RKO (cell line): ENCODE measurements at regions not wholly inside any gene's neighbourhood (a gene's known extent, or its start where the extent isn't known, plus 50 kb on each side); places are given as distances from the start of the nearest gene placed in this dataset.
A peak's percentile ranks its signal among the peaks of the same experiment; 100 is the strongest.

Experiments used
- DNase-seq: peaks from one replicate; pipeline ENCODE4 v3.0.0-alpha.2; 2016; ENCODE audit warnings: low spot score

DNA sequence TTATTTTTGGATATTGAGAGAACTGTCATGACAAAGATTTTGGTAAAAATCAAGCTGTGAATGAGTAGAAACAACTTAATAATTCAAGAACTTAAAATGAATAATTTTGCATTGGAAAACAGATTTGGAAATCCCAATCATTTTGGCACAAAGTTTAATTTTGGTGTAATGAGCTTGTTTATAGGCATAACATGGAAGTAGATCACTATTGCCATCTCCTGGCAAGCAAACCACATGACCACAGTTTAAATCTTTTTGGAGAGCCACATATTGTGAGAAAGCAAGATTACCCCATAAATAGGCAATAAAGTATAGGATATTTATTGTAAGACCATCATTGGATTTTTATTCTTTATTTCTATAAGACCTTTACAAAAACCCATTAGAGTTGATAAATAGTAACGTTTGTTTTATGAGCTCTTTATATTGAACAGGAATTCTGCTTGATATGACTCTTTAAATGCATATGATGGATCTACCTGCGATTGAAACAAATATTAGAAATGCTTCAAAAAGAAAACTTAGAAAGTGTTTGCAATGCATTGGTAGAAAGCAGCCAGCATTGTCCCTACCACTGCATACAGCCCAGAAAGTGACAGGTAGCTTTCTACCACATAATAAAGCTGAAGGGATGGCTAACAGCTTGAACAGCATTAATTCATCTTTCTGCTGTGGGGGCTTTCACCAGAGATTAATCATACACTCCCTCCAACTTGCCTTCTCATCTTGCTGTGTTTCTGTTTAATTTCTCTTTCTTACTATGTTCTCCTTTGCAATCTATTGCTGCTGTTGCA, 766.8 kb downstream of the TBL1XR1 start:
- DNase-seq = peak; percentile 65

DNA sequence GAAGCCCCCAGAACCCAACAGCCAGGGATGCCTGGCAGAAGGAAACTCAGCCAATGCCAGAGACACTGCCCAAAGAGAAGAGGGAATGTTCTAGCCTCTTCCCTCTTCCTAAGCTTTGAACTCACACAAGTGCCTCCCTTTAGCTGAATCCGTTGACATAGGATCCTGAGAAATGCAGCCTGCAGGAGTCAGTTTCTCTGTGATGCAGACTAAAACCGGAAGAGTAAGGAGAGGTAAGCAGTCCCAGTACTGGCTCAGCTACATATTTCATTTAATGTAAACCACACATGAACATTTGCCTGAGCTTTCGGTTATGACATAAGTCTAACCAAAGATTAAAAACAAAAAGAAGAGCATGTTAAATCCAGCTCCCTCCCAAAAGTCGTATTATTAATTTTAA, 768.7 kb downstream of the TBL1XR1 start:
- DNase-seq = no peak

DNA sequence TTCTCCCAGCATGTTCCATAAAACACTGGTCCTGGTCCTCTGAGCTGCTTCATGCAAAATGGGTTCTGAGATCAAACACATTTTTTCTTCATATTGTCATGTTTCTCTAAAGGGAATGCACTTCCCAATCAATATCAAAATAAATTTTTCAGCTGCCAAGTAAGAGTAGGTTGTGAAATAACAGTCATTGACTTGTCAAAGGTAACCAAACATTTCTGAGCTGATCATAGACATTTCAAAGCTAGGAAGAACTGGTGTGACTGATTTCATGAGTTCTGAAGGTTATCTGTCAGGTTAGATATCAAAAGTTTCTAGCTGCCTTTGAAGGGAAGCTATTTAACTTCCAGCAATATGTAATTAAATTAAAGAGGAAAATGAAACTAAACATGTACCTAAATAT, 770.9 kb downstream of the TBL1XR1 start:
- no peak for DNase-seq

DNA sequence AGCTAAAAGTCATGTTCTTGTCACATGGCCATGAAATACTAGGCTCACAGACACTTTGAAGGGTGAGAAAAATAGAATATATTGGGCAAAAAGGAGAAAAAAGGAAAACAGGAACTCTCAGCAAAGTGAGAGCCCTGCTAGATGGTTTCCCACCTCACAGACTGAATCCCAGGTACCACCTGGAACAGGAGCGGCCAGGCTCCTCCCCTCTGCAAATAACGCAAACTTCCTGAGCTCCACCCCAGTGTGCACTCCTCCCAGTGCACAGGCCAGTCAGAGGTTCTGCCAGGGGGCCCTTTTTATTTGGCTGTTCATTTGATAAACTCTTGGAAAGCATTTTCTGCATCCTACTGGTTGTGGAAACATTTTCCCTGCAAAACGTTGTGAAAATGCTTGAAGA, 780.4 kb downstream of the TBL1XR1 start:
- DNase-seq = no peak

DNA sequence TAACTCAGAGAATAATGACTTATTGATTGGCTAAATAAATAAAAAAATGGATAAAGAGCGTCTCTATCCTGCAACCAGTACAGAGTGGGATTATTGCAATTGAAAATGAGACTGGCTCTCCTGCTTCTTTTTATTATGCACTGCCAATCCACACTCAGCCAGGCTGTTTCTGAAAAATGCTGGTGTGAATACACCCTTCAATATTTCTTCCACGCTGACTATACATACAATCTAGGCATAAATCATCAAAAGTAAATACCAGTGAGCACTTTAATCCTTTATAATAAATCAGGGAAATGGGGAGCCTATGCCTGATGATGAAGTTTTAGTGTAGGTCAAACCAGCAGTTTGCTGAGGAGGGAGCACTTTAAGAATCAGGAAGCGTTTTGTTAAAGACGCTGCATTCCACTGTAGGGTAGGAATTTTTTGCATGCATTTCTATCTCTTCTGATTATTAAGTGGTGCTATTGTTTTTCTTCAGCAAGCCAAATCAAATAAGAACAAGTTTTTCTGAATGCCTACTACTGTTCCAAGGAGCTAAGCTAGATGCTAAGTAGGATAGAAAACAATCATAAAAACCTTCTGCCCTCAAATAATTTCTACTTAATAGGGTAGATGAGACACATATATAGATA, 781.5 kb downstream of the TBL1XR1 start:
- DNase-seq = no peak

DNA sequence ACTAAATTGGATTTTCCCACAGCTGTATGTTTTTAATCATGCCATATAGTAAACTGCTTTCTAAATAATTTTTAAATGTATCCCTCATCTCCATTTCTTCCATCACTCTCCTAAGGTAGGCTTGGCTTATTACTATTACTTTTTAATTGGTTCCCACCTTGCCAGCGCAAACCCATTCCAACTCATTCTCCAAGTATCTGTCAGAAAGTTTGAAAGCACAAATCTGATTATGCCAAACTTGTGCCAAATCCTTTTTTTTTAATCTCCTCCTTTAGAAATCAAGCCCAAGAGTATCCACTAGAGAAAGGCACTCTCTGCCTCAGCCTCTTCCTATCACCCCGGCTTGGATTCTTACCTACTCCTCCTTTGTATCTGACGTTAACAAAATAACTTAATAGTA, 784.5 kb downstream of the TBL1XR1 start:
- DNase-seq = no peak

DNA sequence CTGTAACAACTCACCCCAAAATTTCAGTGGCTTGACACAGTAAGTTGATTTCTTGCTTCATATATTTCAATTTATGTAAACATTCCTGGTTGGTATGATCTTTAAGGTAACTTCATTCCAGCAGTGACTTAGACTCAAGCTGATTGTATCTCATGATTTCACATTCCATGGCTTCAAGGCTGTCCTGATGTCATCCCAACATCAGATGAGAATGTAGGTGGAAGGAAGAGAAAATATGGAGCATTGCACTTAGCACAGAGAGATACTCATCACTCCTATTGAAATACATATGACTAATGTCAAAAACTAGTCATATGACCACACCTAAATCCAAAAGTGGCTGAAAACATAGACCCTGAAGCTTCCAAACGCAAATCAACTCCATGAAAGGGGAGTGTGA, 793.8 kb downstream of the TBL1XR1 start:
- DNase-seq = no peak

DNA sequence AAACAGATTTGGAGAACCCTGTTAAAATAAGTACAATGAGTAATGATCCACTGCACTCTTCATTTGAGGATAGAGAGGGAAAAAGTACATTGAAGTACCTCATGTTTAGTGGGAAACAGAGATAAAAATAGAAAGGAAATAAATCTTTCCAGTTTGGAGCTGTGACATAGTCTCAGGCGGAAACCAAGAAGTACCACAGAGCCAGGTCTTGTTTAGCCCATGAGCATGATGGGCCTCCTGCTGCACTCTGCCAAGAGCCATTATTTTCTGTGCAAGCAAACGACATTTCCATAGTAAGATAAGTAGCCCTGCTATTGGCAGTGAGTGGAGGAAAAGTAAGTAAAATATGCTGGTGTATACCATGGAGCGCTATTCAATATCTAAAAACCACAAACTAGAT, 796.1 kb downstream of the TBL1XR1 start:
- no peak for DNase-seq

DNA sequence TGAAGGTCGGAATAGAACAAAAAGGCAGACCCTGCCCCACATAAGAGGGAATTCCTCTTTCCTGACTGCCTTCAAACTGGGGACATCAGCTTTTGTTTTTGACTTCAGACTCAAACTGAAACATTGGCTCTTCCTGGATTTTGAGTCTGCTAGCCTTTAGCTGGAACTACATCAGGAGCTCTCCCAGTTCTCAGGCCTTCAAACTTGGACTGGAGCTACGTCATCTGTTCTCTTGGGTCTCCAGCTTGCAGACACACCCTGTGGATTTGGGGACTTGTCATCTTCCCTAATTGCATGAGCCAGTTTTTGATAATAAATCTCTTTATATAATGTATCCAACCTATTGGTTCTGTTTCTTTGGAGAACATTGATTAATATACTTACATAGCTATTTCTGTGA, 798.1 kb downstream of the TBL1XR1 start:
- no peak for DNase-seq

DNA sequence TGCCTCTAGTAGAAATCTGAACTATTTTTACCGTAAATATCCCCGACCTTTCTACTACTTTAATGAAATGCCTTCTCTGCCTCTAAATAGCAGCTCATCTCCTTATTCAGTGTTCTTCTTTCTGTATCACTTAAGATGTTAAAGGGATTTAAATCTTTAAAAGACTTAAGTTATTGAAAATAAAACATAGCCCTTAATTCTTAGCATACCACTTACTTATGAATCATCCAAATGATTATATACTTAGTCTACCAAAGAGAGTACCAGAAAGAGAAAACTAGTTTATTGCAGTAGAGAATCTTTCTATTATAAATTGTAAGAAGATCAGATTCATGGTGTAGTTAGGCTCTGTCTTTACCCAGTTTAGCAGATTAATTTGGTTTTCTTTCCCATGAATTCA, 802.0 kb downstream of the TBL1XR1 start:
- no peak for DNase-seq

DNA sequence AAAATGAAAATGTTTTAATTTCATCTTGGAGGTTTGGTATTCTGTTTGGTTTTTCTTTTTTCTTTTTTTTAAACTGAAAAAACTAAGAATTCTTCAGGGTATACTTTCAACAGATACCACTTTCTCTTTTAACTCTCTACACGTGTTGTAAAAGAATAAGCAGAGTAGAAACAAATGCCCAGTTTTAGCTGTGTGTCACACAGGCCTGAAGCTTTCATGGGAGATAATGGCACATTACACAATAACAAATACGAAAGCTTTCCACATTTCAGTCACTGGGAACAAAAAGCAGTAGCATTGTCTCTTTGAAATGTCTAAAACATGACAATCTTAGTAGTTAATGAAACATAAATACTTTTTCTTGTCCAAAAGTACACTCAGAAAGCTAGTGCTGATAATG, 818.5 kb downstream of the TBL1XR1 start:
- no peak for DNase-seq

DNA sequence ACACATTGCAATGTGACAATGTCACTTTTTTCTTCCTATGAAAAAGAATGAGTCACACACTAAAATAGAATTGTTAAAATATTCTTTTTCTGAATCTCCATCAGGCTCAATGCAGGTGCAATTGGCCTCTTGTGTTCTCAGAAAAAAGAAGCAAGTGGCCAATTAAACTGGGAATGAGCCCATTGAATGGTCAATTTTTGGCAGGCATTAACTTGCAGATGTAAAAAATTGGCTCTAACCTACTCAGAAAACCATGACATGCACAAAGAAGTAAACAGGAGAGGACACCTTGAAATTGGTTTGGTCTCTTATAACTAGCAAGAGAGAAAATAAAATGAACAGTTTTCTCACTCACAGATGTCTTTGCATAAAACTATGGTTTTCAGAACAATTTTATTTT, 820.8 kb downstream of the TBL1XR1 start:
- DNase-seq = no peak

DNA sequence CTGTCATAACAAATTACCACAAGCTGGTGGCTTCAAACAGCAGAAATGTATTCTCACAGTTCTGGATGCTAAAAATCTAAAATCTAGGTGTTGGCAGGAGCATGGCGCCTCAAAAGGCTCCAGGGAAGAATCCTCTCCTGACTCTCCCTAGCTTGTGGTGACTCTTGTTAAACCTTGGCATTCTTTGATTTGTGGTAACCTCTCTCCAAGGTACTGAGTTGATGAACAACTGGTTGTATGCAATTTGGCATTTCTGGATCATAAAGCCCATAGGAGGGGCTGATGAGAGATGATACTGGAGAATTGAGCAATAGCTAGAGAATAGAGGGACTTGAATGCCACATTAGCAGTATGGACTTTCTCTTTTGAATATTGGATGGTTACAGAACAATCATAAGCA, 821.8 kb downstream of the TBL1XR1 start:
- DNase-seq = no peak

DNA sequence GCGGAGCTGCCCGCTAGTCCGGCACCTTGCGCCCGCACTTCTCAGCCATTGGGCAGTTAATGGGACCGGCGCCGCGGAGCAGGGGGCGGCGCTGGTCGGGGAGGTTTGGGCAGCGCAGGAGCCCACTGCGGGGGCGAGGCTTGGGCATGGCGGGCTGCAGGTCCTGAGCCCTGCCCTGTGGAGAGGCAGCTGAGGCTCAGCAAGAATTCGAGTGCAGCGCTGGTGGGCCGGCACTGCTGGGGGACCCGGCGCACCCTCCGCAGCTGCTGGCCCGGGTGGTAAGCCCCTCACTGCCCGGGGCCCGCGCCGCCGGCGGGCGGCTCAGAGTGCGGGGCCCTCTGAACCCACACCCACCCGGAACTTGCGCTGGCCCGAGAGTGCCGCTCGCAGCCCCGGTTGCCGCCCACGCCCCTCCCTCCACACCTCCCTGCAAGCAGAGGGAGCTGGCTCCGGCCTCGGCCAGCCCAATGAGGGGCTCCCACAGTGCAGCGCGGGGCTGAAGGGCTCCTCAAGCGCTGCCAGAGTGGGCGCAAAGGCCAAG, 835.0 kb downstream of the TBL1XR1 start:
- no peak for DNase-seq

DNA sequence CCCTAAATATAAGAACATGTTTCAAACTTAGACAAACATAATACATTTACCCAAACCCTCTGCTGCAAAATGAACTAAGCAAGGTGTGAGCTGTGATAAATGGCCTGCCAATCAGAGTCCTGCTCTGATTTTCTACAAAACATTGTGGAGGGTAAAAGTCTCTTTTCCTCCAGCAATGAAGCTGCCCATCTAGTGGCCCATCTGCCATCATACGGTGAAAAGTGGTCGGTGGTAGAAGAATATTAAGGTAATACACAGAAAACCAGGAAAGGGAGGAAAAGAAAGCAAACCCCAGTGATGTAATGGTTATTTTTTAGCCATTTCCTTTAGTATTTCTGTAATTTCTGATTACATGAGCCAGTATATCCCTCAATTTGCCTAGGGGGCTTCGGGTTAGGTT, 838.1 kb downstream of the TBL1XR1 start:
- DNase-seq = no peak

DNA sequence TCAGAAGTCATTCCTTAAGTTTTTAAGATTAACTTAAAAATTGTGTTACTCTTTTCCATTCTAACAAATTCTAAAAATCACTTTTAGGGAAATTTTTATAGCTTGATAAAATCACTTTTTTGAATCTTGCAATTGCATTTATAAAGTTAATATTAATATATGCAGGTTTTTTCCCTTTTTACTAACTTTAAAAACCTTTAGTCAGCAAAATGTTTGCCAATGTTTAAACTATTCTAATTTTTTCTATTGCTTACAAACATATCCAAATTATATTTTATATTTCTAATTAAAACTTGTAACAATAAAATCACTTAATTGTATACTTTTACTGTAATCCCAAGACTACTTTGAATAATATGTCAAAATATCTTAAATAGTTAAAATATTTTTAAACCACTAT, 839.4 kb downstream of the TBL1XR1 start:
- DNase-seq = no peak

DNA sequence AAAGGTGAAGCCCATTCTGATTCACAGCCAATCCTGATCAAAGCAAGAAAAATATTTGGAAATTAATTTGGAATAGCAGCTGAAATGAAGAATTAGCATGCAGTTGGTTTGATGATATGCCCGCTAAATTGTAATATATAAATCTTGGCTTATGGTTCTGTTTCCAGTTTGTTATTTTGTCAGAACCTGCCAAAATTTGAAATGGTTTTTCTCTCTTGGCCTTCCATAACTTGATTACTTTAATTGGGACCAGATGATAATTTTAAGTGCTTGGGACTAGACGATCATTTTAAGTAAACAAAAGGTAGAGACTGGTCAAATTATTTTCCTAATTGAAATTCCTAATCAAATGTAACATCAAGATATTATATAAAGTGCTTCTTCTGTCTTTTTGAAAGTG, 842.4 kb downstream of the TBL1XR1 start:
- no peak for DNase-seq

DNA sequence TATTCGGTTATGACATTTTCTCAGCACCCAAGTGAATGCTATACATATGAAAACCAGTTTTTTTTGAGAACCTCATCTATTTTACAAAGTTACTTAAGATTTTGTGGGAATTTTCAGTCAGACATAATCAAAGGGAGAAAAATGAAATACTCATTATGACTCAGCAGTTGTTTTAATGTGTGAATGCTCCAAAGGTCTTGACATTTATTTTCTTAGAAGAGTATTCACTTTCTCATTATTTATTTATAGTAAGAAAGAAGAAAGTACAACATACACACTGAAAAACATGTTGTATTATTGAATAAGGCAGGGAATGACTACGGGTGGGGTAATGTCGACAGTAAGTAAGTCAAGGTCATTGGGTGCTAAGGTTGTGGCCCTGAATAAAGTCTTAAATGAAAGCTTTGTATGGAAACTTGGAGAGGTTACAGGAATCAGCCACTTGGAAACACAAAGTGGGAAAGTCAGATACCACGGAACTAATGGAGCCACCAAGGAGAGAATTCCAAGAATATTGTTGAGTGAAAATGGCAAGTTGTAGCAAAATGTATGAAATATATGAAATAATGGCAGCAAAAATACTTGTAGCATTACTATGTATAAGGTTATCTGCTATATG, 844.5 kb downstream of the TBL1XR1 start:
- no peak for DNase-seq

DNA sequence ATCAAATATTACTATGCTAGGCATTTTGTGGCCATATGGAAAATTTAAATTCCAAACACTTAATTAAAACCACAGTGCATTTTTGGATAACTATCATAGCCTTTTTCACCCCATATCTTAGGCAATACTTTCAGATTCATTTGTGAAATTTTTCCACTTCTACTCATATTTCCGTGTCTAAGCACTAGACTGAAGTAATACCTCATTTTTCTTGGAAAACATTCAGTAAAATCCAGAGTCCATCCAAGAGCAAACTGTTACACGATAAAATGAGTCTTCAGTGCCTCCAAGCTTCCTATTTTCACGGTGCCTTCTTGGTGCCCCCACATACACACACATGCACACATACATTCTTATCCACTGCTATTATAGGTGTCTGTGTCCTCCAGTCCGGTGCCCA, 845.9 kb downstream of the TBL1XR1 start:
- DNase-seq = no peak

DNA sequence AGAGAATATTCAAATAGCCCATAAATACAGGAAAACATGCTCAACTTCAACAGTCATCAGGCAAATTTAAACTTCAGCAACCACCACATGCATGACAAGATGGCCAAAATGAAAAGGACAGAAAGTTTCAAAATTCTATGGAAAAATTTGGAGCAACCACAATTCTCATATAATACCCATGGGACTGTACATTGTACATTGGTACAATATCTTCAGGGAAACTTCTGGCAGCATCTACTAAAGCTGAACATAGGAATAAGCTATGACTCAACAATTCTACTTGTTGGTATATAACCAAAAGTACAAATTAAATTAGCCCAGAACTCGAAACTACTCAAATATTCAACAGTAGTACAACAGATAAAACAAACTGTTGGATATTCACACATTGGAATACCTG, 847.6 kb downstream of the TBL1XR1 start:
- no peak for DNase-seq

DNA sequence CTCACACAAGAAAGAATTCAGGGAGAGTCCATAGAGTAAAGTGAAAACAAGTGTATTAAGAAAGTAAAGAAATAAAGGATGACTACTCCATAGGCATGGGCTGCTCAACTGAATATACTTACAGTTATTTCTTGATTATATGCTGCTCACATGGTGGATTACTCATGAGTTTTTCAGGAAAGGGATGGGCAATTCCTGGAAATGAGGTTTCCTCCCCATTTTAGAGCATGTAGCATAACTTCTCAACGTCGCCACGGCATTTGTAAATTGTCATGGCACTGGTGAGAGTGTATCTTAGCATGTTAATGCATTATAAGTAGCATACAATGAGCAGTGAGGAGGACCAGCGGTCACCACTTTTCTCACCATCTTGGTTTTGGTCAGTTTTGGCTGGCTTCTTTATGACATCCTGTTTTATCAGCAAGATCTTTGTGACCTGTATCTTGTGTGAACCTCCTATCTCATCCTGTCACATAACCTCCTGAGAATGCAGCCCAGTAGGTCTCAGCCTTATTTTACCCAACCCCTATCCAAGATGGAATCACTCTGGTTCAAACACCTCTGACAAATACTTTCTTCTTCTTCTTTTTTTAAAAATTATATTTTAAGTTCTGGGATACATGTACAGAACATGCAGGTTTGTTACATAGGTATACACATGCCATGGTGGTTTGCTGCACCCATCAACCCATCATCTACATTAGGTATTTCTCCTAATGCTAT, 849.7 kb downstream of the TBL1XR1 start:
- DNase-seq = no peak

DNA sequence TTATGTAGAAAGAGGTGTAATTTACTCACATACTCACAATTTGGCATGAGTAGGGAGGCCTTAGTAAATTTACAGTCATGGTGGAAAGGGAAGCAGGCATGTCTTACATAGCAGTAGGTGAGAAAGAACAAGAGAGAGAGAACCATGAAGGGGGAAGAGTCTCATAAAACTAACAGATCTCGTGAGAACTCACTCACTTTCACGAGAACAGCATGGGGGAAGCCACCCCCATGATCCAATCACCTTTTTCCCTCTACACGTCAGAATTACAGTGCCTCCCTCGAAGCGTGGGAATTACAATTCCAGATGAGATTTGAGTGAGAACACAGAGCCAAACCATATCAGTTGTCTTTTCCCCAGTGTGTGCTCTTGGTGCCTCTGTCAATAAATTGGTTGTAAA, 855.3 kb downstream of the TBL1XR1 start:
- DNase-seq = no peak

DNA sequence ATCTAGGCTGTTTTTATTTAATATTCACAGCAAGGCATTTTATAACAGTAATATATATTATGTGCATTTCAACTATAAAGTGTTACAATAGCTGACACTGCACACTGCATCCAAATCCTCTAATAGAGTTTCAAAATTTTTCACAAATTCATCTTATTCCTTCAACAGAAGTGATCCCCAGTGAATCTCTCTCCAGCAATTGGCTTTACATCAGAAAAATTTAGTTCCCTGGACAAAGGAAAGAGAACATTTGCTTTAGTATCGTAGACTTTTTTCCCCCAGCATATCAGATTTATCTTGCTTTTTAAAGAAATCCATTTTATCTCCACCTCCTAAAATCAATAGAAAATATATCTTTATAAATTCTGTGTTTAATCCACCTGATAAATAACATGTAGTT, 868.6 kb downstream of the TBL1XR1 start:
- no peak for DNase-seq
